ENCODE measurements at regions not wholly inside any gene's neighbourhood (a gene's known extent, or its start where the extent isn't known, plus 50 kb on each side); places are given as distances from the start of the nearest gene placed in this dataset.

GRCh38 chr6:94027374-94027773, 608.0 kb upstream of the EPHA7 start:
- intact Hi-C loops (cut with DNase I): no loop called here
- H3K9me3 ChIP-seq: peaks cover 4% of the 10 kb centered on the region
- ATAC-seq: no peak
- no peaks in the 10 kb centered on the region for H3K27me3 ChIP-seq (ENCODE audit: low read depth)
- no peak for TF ChIP-seq CTCF (IDR thresholded peaks at IDR 0.05)
- no peak overlapping the region for H3K27ac ChIP-seq
- H3K4me3 ChIP-seq: no peak overlapping the region
- H3K4me1 ChIP-seq: no peaks in the 10 kb centered on the region
- no peak for DNase-seq
- H3K36me3 ChIP-seq: no peaks in the 10 kb centered on the region

- H3K36me3 ChIP-seq: no peaks in the 10 kb centered on the region
- no peak for TF ChIP-seq CTCF (IDR thresholded peaks at IDR 0.05)
- no peaks in the 10 kb centered on the region for H3K4me1 ChIP-seq
- no peak overlapping the region for H3K4me3 ChIP-seq
- intact Hi-C loops (cut with DNase I): no loop called here
- ATAC-seq: no peak
- H3K27me3 ChIP-seq (ENCODE audit: low read depth): no peaks in the 10 kb centered on the region
- DNase-seq: no peak
- peaks cover 4% of the 10 kb centered on the region for H3K9me3 ChIP-seq
- no peak overlapping the region for H3K27ac ChIP-seq
These were observed 607.2 kb upstream of the EPHA7 start for GRCh38 chr6:94026575-94026974.

GRCh38 chr6:94005835-94006234, 586.5 kb upstream of the EPHA7 start:
- intact Hi-C loops (cut with DNase I): no loop called here
- ATAC-seq (no peak), DNase-seq (no peak)
- Histone ChIP-seq H3K9me3 (no peaks in the 10 kb centered on the region), H3K4me3 (no peak overlapping the region), H3K27ac (no peak overlapping the region), H3K27me3 (ENCODE audit: low read depth) (no peaks in the 10 kb centered on the region), H3K36me3 (no peaks in the 10 kb centered on the region), H3K4me1 (no peaks in the 10 kb centered on the region)
- TF ChIP-seq CTCF (IDR thresholded peaks at IDR 0.05): no peak

GRCh38 chr6:93992976-93993375, 573.6 kb upstream of the EPHA7 start:
- Histone ChIP-seq H3K27me3 (ENCODE audit: low read depth) (no peaks in the 10 kb centered on the region), H3K4me1 (no peaks in the 10 kb centered on the region), H3K36me3 (no peaks in the 10 kb centered on the region), H3K4me3 (no peak overlapping the region), H3K27ac (no peak overlapping the region), H3K9me3 (no peaks in the 10 kb centered on the region)
- ATAC-seq (no peak), DNase-seq (no peak)
- TF ChIP-seq CTCF (IDR thresholded peaks at IDR 0.05): no peak
- intact Hi-C loops (cut with DNase I): no loop called here

GRCh38 chr6:93989630-93990029, 570.3 kb upstream of the EPHA7 start:
- H3K9me3 ChIP-seq: no peaks in the 10 kb centered on the region
- no peak for TF ChIP-seq CTCF (IDR thresholded peaks at IDR 0.05)
- intact Hi-C loops (cut with DNase I): no loop called here
- no peak overlapping the region for H3K27ac ChIP-seq
- no peak for DNase-seq
- no peaks in the 10 kb centered on the region for H3K36me3 ChIP-seq
- H3K4me1 ChIP-seq: no peaks in the 10 kb centered on the region
- H3K27me3 ChIP-seq (ENCODE audit: low read depth): no peaks in the 10 kb centered on the region
- ATAC-seq: no peak
- no peak overlapping the region for H3K4me3 ChIP-seq

- no peak overlapping the region for H3K4me3 ChIP-seq
These were observed 566.6 kb upstream of the EPHA7 start for GRCh38 chr6:93985953-93986352.

More at GRCh38 chr6:93985953-93986352, 566.6 kb upstream of the EPHA7 start:
- DNase-seq (no peak), ATAC-seq (no peak)
- no peaks in the 10 kb centered on the region for H3K27me3 ChIP-seq (ENCODE audit: low read depth)
- no peak for TF ChIP-seq CTCF (IDR thresholded peaks at IDR 0.05)
- no peaks in the 10 kb centered on the region for H3K4me1 ChIP-seq
- no peak overlapping the region for H3K27ac ChIP-seq
- intact Hi-C loops (cut with DNase I): no loop called here
- H3K9me3 ChIP-seq: no peaks in the 10 kb centered on the region
- no peaks in the 10 kb centered on the region for H3K36me3 ChIP-seq
